Lower lobe of right lung (tissue), 2 donors: ENCODE measurements at regions not wholly inside any gene's neighbourhood (a gene's known extent, or its start where the extent isn't known, plus 50 kb on each side); places are given as distances from the start of the nearest gene placed in this dataset.

Source experiments
- ATAC-seq, 2 donors: fragments of 200-7000 bp; cut with Tn5 transposase; one replicate each; pipeline ENCODE4 v1.9.1; 2020 to 2022; ENCODE audit warnings: mild to moderate bottlenecking in 2 of 2, moderate library complexity in 2 of 2
- DNase-seq: peaks from one replicate; pipeline ENCODE4 v3.0.0-alpha.2; 2020
- H3K27ac ChIP-seq: fragments of 200-600 bp; one replicate; pipeline ENCODE4 v1.8.0; 2022
- H3K27me3 ChIP-seq: fragments of 200-600 bp; one replicate; pipeline ENCODE4 v1.8.0; 2022; ENCODE audit warnings: low read depth
- H3K36me3 ChIP-seq: fragments of 200-600 bp; one replicate; pipeline ENCODE4 v1.8.0; 2022; ENCODE audit warnings: mild to moderate bottlenecking
- H3K4me1 ChIP-seq: fragments of 200-600 bp; one replicate; pipeline ENCODE4 v1.8.0; 2022
- H3K4me3 ChIP-seq: fragments of 200-600 bp; one replicate; pipeline ENCODE4 v1.8.0; 2022; ENCODE audit warnings: mild to moderate bottlenecking
- H3K9me3 ChIP-seq: fragments of 200-600 bp; one replicate; pipeline ENCODE4 v1.8.0; 2022
- intact Hi-C: fragments of 100-400 bp; cut with DNase I; formaldehyde crosslinking; loops from one replicate; pipeline ENCODE4 v1.11.0; 2022
- TF ChIP-seq, protein P1 (sequence below): fragments of 200-600 bp; IDR thresholded peaks from one replicate; pipeline ENCODE4 v1.8.0; 2022; ENCODE audit warnings: antibody characterized with exemption, mild to moderate bottlenecking
- donor health status: DM: no; HTN: yes; CAD: no; lungs with severe emphysema.

DNA sequence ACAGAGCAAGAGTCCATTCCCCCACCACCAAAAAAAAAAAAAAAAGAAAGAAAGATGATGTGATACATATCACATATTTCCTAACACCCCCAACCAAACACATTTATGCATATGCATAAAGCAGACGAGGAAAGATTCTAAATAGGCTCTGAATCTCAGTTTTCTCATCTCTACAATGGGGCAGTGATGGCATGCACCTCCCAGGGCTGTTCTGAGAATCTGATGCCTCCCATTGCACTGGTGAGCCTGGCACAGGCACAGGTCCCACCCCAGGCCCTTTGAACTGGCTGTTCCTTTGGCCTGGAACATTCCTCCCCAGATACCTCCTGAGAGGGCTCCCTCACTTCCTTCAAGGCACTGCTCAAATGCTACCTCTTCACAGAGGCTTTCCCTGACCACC, 116.5 kb downstream of the C9orf50 start:
- peaks cover 29% of the 10 kb centered on the region for H3K36me3 ChIP-seq
- TF ChIP-seq, protein P1, sequence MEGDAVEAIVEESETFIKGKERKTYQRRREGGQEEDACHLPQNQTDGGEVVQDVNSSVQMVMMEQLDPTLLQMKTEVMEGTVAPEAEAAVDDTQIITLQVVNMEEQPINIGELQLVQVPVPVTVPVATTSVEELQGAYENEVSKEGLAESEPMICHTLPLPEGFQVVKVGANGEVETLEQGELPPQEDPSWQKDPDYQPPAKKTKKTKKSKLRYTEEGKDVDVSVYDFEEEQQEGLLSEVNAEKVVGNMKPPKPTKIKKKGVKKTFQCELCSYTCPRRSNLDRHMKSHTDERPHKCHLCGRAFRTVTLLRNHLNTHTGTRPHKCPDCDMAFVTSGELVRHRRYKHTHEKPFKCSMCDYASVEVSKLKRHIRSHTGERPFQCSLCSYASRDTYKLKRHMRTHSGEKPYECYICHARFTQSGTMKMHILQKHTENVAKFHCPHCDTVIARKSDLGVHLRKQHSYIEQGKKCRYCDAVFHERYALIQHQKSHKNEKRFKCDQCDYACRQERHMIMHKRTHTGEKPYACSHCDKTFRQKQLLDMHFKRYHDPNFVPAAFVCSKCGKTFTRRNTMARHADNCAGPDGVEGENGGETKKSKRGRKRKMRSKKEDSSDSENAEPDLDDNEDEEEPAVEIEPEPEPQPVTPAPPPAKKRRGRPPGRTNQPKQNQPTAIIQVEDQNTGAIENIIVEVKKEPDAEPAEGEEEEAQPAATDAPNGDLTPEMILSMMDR: no peak
- no peak overlapping the region for H3K27ac ChIP-seq
- no peak for ATAC-seq
- DNase-seq: no peak
- H3K4me1 ChIP-seq: peaks cover 7% of the 10 kb centered on the region
- H3K4me3 ChIP-seq: no peak overlapping the region
- no peaks in the 10 kb centered on the region for H3K27me3 ChIP-seq
- intact Hi-C loops: no loop called here
- no peaks in the 10 kb centered on the region for H3K9me3 ChIP-seq

GRCh38 chr9:129501771-129502319, 119.1 kb downstream of the C9orf50 start:
- ATAC-seq (peak; percentile 15 to 57), DNase-seq (peak; percentile 73)
- intact Hi-C loops: no loop called here
- Histone ChIP-seq H3K4me1 (peaks cover 25% of the 10 kb centered on the region), H3K27me3 (no peaks in the 10 kb centered on the region), H3K27ac (peak overlapping the region; percentile 49), H3K36me3 (peaks cover 29% of the 10 kb centered on the region), H3K9me3 (no peaks in the 10 kb centered on the region), H3K4me3 (no peak overlapping the region)
- TF ChIP-seq, protein P1: no peak

DNA sequence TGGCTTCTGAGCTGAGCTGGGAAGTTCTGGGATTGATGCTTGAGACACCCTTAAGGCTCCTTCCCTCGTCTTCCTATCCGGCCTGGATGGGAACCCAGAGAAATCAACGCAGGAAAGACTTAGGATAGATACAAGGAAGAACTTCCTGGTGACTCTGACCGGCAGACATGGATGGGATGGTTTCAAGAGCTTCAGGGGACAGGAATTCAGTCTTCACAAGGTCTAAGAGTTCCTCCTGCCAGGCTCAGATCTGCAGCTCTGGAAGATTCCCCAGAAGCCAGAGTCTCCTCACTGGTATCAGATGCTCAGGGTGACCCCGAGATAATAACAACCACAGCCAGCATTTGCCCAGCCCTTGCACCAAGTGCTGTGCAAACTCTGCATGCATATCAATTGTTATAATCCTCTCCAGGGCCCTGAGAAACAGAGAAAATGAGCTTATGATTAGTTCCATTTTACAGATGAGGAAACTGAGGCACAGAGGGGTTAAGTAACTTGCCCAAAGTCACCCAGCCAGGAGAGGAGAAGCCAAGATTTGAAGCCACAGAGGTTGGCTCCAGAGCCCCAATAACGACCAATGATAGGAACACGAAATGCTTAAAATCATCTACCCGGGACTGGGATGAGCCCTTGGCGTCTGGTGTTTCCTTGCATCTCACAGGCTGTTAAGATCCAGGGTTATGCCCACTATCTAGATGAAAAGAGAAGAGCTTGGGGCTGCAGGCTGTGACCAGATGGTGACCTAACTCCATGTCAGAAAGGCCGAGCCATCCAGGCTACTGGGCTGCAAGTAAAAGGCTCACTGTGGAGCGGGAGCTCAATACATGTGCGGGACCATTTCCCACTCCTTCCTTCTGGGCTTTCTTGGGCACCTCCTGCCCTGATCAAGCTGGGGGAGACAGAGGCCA, 119.8 kb downstream of the C9orf50 start:
- no peaks in the 10 kb centered on the region for H3K9me3 ChIP-seq
- H3K4me1 ChIP-seq: peaks cover 32% of the 10 kb centered on the region
- ATAC-seq (no peak), DNase-seq (no peak)
- no peaks in the 10 kb centered on the region for H3K27me3 ChIP-seq
- H3K36me3 ChIP-seq: peaks cover 29% of the 10 kb centered on the region
- TF ChIP-seq, protein P1: no peak
- intact Hi-C loops: no loop called here
- no peak overlapping the region for H3K4me3 ChIP-seq
- peak overlapping the region; percentile 49 for H3K27ac ChIP-seq

- Histone ChIP-seq H3K4me1 (peaks cover 40% of the 10 kb centered on the region), H3K27ac (peak overlapping the region; percentile 43)
- intact Hi-C loops: no loop called here
Measured at GRCh38 chr9:129500161-129500862, 120.6 kb downstream of the C9orf50 start.

More at GRCh38 chr9:129500161-129500862, 120.6 kb downstream of the C9orf50 start:
- Histone ChIP-seq H3K9me3 (no peaks in the 10 kb centered on the region), H3K27me3 (no peaks in the 10 kb centered on the region), H3K4me3 (no peak overlapping the region), H3K36me3 (peaks cover 26% of the 10 kb centered on the region)
- TF ChIP-seq, protein P1: no peak
- DNase-seq (no peak), ATAC-seq (no peak)
